Body of pancreas (tissue), 4 donors: ENCODE measurements at regions not wholly inside any gene's neighbourhood (a gene's known extent, or its start where the extent isn't known, plus 50 kb on each side); places are given as distances from the start of the nearest gene placed in this dataset.

ENCODE experiments used
- ATAC-seq: fragments of 150-250 bp; one replicate; pipeline ENCODE4 v1.9.1; 2016
- DNase-seq, 4 donors: peaks; one replicate each; pipeline ENCODE4 v3.0.0-alpha.2; 2019
- H3K27ac ChIP-seq, 4 donors: fragments of 200-600 bp; sonication (generic); 1 replicate in 3 of 4; 2 replicates in 1 of 4; pipeline versions ENCODE4 v1.5.1 to v1.6.1; 2016 to 2019; ENCODE audit warnings: mild to moderate bottlenecking in 1 of 4, mixed read lengths in 1 of 4, moderate library complexity in 1 of 4
- H3K27me3 ChIP-seq, 2 donors: fragments of 200-600 bp; sonication (generic); one replicate each; pipeline ENCODE4 v1.6.0; 2016; ENCODE audit warnings: mild to moderate bottlenecking in 1 of 2
- H3K36me3 ChIP-seq, 2 donors: fragments of 200-600 bp; sonication (generic); replicated peaks in 1 of 2; 2 replicates each; pipeline ENCODE4 v1.5.1; 2016; ENCODE audit warnings: low read depth in 2 of 2; ENCODE audit not compliant: insufficient read depth in 1 of 2
- H3K4me1 ChIP-seq: fragments of 200-600 bp; sonication (generic); one replicate; pipeline ENCODE4 v1.6.0; 2016
- H3K4me3 ChIP-seq, 2 donors: fragments of 200-600 bp; sonication (generic); 1 replicate in 1 of 2; 2 replicates in 1 of 2; pipeline ENCODE4 v1.5.1; 2016 to 2019
- H3K9me3 ChIP-seq, 3 donors: fragments of 200-600 bp; sonication (generic); 1 replicate in 2 of 3; 2 replicates in 1 of 3; pipeline ENCODE4 v1.5.1; 2016
- POLR2A ChIP-seq, 3 donors: fragments of 450-650 bp; IDR thresholded peaks; one replicate each; pipeline ENCODE4 v1.6.1; 2016; ENCODE audit warnings: antibody characterized with exemption in 3 of 3, mild to moderate bottlenecking in 2 of 3
- WGBS, 2 donors: methylation state at CpG; one replicate each; pipeline ENCODE4 v1.1.5; 2017; 5-methylcytosine and 5-hydroxymethylcytosine counted together
- intact Hi-C: fragments of 100-400 bp; cut with DNase I; formaldehyde crosslinking; loops from one replicate; pipeline ENCODE4 v1.15.1; 2023
- TF ChIP-seq, protein P1 (sequence below), 7 experiments: fragments of 450-650 bp in 4 of 7; fragments of 200-600 bp in 3 of 7; sonication (generic) in 3 of 7; IDR thresholded peaks; one replicate each; pipeline ENCODE4 v1.5.1; 2016 to 2019; ENCODE audit warnings: antibody characterized with exemption in 7 of 7

DNA sequence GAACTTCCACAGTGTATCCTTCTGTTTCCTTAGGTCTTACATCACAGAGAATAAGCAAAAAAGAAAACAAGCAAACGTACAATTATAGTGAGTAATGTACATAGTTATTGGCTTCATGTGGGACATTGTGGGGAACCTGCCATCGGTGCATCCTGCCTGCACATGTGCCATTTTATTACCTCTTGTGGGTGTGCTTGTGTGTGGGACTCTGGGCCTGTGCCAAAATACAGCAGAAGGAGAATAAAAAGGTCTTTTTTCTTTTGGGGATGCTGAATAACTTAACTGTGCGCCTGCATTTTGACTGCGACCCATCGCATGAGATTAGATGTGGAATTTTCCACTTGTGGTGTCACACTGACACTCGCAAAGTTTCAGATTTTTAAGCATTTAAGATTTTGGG, 169.6 kb upstream of the DCBLD2 start:
- 77 to 78% methylated on average over 6 of the region's 6 CpGs for WGBS, 2 donors
- Histone ChIP-seq H3K4me3 (no peak overlapping the region), H3K9me3 (no peaks in the 10 kb centered on the region), H3K27me3 (no peaks in the 10 kb centered on the region), H3K36me3 (no peaks in the 10 kb centered on the region), H3K4me1 (no peaks in the 10 kb centered on the region), H3K27ac (no peak overlapping the region)
- TF ChIP-seq, protein P1, sequence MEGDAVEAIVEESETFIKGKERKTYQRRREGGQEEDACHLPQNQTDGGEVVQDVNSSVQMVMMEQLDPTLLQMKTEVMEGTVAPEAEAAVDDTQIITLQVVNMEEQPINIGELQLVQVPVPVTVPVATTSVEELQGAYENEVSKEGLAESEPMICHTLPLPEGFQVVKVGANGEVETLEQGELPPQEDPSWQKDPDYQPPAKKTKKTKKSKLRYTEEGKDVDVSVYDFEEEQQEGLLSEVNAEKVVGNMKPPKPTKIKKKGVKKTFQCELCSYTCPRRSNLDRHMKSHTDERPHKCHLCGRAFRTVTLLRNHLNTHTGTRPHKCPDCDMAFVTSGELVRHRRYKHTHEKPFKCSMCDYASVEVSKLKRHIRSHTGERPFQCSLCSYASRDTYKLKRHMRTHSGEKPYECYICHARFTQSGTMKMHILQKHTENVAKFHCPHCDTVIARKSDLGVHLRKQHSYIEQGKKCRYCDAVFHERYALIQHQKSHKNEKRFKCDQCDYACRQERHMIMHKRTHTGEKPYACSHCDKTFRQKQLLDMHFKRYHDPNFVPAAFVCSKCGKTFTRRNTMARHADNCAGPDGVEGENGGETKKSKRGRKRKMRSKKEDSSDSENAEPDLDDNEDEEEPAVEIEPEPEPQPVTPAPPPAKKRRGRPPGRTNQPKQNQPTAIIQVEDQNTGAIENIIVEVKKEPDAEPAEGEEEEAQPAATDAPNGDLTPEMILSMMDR (IDR thresholded peaks at IDR 0.05): no peak
- no peak for TF ChIP-seq POLR2A (IDR thresholded peaks at IDR 0.05)
- intact Hi-C loops: no loop called here
- ATAC-seq (no peak), DNase-seq (no peak)

DNA sequence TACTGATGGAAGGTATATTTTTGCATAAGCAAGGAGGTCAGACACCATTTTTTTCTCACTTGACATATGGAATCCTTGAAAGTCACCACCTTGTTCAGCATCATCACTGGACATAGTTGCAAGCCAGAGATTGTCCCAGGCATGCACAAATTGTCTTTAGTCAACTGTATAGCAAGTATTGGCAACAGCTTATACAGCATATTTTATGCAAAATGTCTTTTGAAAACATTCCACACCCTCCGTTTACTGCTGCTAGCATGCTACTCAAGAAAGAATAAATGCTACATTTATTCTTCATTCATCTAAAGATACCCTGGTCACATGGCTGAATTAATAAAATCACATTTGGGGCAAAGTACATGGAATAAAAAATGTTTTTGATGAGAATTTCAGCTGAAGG, 168.5 kb upstream of the DCBLD2 start:
- Histone ChIP-seq H3K36me3 (no peaks in the 10 kb centered on the region), H3K4me1 (no peaks in the 10 kb centered on the region), H3K4me3 (no peak overlapping the region), H3K9me3 (no peaks in the 10 kb centered on the region), H3K27me3 (no peaks in the 10 kb centered on the region), H3K27ac (no peak overlapping the region)
- intact Hi-C loops: no loop called here
- DNase-seq (no peak), ATAC-seq (no peak)
- 52 to 56% methylated on average over 1 of the region's 1 CpG for WGBS, 2 donors
- no peak for TF ChIP-seq POLR2A (IDR thresholded peaks at IDR 0.05)
- TF ChIP-seq, protein P1 (IDR thresholded peaks at IDR 0.05): no peak

DNA sequence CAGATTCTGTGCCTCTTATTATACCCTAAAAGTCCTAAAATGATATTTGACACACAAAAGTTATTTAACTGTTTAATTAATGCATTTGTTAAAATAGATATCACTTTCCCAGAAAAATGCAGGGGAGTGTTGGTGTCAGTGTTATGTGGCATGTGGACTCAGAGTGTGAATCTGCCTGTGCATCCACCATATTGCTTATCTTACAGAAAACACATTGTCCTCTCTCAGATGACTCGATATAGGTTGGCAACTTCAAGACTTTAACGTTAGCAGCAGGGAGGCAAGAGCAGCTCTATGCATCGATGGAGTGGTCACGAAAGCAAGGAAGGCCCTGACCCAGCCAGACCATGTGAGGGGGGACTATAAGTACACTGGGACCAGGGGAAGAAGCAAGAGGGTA, 165.4 kb upstream of the DCBLD2 start:
- Histone ChIP-seq H3K4me3 (no peak overlapping the region), H3K36me3 (no peaks in the 10 kb centered on the region), H3K9me3 (no peaks in the 10 kb centered on the region), H3K27me3 (no peaks in the 10 kb centered on the region), H3K27ac (no peak overlapping the region), H3K4me1 (no peaks in the 10 kb centered on the region)
- WGBS, 2 donors: 65 to 72% methylated on average over 4 of the region's 4 CpGs
- TF ChIP-seq, protein P1 (IDR thresholded peaks at IDR 0.05): no peak
- intact Hi-C loops: no loop called here
- no peak for DNase-seq
- ATAC-seq: no peak

DNA sequence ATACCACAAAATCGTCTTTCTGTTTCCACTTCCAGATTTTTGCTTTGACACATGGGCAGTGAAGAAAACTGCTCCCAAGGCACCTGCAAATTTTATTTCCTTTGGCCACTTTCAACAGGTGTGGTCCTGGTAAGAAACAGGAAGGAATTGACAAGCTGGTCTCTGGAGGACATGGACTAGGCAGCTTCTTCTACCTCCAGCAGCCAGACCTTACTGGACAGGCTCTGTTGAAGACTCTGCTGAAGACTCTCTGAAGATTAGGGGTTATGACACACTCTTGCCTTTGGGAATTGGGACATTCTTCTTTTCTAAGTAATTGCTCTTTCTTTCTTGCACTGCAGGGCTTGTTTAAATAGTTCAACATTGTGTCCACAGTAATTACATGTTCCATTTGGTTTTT, 147.7 kb upstream of the DCBLD2 start:
- no peak for DNase-seq

DNA sequence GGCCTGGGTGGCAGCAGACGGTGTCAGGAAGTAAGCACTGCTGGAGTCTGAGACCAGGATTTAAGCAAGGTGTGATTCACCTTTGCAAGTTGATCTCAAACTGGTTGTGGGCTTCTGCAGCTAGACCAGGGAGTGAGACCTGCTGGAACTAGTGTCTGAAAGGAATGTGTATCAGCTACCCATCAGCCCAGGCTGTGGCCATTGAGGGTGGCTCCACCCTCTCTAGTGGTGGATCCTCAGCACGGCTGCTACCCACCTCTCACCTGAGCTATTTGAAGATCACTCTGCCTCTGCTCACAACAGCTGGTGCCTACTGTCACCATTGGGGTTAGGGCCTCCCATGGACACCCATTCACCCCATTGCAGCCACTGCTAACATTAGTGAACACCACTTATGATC, 140.3 kb upstream of the DCBLD2 start:
- DNase-seq (no peak), ATAC-seq (no peak)
- no peaks in the 10 kb centered on the region for H3K4me1 ChIP-seq
- 65 to 83% methylated on average over 1 to 2 of the region's 2 CpGs for WGBS, 2 donors
- no peak overlapping the region for H3K4me3 ChIP-seq
- no peak for TF ChIP-seq POLR2A (IDR thresholded peaks at IDR 0.05)
- TF ChIP-seq, protein P1 (IDR thresholded peaks at IDR 0.05): no peak
- H3K9me3 ChIP-seq: no peaks in the 10 kb centered on the region
- H3K27ac ChIP-seq: no peak overlapping the region
- H3K27me3 ChIP-seq: no peaks in the 10 kb centered on the region
- intact Hi-C loops: no loop called here
- no peaks in the 10 kb centered on the region for H3K36me3 ChIP-seq

More for the DNA sequence above, 147.7 kb upstream of the DCBLD2 start:
- H3K4me3 ChIP-seq: no peak overlapping the region
- no peaks in the 10 kb centered on the region for H3K9me3 ChIP-seq
- 9 to 36% methylated on average over 1 of the region's 1 CpG for WGBS, 2 donors
- intact Hi-C loops: no loop called here
- H3K27me3 ChIP-seq: no peaks in the 10 kb centered on the region
- no peak overlapping the region for H3K27ac ChIP-seq
- H3K36me3 ChIP-seq: no peaks in the 10 kb centered on the region
- ATAC-seq: no peak
- no peaks in the 10 kb centered on the region for H3K4me1 ChIP-seq
- TF ChIP-seq, protein P1 (IDR thresholded peaks at IDR 0.05): no peak
- TF ChIP-seq POLR2A (IDR thresholded peaks at IDR 0.05): no peak
